NCI-H510A treated with DMSO at 0.1 percent for 48 hours (cell line): ENCODE measurements at regions not wholly inside any gene's neighbourhood (a gene's known extent, or its start where the extent isn't known, plus 50 kb on each side); places are given as distances from the start of the nearest gene placed in this dataset.

ENCODE experiments used
- DNase-seq: peaks from one replicate; lab custom pipeline; 2025; lab: John Stamatoyannopoulos, UW

- DNase-seq: no peak
Measured at GRCh38 chr10:3691482-3691881, 93.5 kb downstream of the KLF6 start.

DNA sequence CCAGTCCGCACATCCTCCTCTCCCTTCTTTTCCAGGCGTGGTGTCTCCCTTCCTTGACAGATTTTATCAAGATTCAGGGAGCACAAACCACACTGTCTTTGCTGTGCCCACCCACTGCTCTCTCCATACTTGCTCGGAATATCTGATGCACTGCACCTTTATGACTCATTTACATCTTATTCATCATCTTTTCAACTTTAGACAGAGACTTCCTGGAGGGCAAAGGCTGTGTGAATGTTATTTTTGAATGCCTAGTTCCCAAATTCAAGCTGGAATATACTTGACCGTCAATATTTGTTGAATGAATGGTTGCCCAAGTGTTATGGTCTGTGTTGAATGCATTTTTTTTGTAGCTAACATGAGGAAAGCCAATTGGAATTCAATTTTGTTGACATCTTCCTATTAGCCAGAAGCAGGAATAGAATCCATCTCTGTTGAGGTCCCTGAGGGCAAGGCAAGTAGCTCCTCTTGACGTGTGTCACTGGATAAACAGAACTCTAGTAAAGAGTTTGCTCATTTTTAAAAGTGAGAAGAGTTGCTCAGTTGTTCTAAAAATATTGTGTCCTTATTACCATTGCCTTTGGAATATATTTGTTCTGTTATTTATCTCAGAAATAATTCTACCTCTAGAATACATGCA lies 95.0 kb downstream of the KLF6 start:
- DNase-seq: no peak

DNA sequence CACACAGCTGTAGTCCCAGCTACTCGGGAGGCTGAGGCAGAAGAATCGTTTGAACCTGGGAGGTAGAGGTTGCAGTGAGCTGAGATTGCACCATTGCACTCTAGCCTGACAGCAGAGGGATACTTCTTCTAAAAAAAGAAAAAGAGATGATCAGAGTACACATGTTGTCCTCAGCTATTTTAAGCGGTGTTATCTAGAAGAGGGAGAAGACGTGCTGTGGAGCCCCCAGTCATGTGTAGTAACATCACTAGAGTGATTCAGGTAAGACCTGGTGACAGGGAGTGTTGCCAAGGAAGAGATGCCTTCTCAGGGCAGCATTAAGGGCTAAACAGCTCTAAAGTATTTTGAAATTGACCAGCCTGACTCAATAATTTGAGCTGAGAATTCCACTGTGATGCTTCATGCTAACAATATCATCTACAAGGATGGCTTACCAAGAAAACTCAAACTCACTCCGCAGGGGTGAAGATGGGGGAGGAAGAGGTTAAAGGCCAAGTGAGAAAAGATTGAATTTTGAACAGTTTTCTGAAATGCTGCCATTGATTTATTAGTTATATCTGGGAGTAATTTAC lies 97.4 kb downstream of the KLF6 start:
- DNase-seq: no peak

GRCh38 chr10:3685384-3685783 lies 99.6 kb downstream of the KLF6 start:
- no peak for DNase-seq

DNA sequence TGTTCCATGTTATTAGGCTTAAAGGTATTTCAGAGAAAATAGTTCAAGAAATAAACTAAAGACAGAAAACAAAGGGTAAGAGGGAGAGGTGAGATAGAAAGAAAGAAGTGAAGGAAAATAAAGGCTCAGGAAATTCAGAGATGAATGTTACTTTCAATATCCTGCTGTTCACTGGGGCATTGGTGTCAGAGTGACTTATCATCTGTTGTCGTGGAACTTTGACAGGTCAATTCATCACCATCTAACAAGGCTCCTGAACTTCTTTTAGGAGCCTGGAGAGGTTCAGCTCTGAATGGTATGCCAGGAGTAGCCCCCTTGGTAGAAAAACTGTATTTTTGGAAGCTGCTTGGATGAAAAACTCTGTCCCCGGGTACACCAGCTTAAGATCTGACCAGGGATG lies 100.1 kb downstream of the KLF6 start:
- no peak for DNase-seq

DNA sequence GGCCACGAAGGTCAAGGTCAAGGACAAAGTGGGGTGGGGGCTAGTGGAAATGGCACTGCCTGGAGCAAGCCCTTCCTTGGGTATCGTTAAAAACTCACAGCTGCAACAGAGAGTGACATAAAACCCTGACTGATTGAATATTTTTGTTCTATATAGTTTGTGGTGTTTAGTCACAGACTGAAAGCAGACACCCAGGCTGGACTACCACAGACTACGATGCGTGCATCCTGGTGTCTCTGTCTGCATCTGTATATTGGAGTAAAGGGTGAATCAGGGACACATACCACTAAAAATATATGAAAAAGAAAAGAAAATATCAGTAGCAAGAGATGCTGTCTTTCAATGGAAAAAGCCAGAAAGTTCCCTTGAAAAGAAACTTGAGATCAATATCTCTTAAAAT lies 101.4 kb downstream of the KLF6 start:
- DNase-seq: no peak

GRCh38 chr10:3682745-3683144 lies 102.3 kb downstream of the KLF6 start:
- no peak for DNase-seq

GRCh38 chr10:3681642-3682554 lies 103.1 kb downstream of the KLF6 start:
- no peak for DNase-seq

- no peak for DNase-seq
Measured at GRCh38 chr10:3679950-3680629, 104.9 kb downstream of the KLF6 start.

- DNase-seq: no peak
Measured at GRCh38 chr10:3678629-3679227, 106.3 kb downstream of the KLF6 start.

DNA sequence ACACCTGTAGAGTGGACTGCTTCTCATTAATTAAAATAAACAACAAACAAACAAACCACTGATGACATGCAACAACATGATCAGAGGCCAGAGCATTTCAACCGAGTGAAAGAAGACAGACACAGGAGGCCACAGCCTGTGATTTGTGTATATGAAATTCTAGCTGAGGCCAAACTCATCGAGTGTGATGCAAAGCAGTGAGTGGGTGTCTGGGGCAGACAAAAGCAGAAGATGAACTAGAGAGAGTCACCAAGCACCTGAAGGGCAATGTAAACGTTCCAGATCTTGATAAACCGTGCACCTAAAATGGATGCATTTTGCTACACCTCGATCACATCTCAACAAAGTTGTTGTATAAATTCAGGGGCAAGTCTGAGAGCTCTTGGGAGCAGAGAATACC lies 108.4 kb downstream of the KLF6 start:
- no peak for DNase-seq

DNA sequence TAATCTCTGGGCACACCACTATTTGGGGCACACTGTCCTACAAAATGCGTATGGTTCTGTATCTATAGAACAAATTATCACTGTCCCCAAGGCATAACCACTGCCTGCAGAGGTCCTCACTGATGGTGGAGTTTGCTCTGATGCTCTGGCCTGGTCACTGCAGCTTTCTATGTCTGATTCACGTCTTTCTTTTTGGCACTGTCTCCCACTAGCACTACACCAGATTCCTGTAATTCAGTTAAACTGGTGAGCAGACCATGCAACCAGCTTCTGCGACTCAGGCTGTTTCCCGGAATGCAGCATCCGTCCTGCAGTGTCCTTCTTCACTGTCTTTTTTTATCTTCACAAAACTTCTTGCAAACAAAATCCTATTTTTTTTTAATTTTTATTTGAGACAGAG lies 112.8 kb downstream of the KLF6 start:
- DNase-seq: no peak

GRCh38 chr10:3671386-3671955 lies 113.5 kb downstream of the KLF6 start:
- DNase-seq: no peak

DNA sequence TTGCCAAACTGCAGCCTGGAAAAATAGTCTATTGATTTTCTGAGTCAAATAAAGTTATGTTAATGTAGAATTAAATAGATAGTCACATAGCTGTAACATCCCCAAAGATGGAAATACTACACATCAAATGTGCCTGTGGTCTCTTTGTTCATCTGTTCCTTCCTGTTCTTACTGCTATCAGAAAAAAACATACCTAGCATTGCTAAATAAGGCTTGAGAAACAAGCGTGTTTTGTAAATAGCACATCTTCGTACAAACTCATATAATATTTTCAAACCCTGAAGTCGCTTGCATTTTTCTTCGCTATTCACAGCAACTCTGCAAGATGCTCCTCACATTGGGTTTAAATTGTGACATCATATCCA lies 116.1 kb downstream of the KLF6 start:
- no peak for DNase-seq

DNA sequence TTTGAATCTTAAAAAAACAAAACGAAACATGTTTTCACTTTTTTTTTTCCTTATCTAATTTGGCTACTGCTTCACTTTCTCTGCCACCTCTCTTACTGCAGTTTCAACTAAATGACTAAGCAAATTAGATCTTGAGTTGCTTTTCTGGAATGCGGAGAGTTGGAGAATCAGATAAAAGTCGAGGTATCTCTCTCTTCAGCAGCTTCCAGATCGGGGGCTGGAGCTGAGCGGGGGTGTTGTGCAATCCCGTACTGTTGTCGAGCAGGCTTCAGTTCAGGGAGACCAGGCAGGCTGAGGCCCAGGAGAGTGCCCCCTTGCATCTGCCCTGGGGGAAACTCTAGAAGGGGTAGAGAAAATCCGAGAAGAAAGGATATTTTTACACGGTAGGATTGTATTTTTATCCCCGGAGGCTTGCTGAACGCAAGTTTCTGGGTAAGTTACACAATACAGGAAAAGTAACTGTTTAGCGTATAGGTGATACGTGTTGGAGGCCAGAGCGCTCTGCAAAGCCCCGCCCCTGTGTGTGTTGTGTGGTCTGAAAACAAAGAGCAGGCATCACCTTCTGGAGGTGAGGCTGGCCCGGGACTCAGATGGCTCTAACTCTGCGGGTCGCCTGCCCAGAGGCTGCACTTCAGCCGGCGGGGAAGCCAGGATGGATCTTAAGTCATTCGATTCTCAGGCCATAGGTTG lies 116.6 kb downstream of the KLF6 start:
- no peak for DNase-seq

- no peak for DNase-seq
Measured at GRCh38 chr10:3666525-3667302, 118.3 kb downstream of the KLF6 start.

DNA sequence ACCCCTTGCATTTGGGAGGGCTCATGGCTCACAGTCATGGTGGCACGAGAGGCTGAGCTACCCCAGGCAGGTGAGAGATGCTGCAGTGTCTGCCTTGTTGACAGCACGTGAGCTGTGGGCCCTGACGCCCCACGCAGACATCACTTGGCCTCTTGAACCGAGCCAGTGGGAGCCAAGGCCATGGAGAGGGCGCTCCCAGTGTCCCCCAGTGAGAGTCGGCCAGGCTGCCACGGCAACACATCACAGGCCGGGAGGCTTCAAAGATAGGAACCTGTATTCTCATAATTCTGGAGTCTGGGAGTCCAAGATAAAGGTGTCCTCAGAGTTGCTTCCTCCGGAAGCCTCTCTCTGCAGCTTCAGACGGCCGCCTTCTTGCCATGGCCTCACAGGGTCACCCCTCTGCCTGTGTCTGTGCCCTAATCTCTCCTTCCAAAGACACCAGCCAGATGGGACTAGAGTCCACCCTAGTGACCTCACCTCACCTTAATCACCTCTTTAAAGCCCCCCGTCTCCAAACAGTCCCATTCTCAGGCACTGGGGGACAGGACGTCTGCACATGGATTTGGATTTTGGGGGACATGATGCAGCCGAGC lies 119.6 kb downstream of the KLF6 start:
- no peak for DNase-seq

DNA sequence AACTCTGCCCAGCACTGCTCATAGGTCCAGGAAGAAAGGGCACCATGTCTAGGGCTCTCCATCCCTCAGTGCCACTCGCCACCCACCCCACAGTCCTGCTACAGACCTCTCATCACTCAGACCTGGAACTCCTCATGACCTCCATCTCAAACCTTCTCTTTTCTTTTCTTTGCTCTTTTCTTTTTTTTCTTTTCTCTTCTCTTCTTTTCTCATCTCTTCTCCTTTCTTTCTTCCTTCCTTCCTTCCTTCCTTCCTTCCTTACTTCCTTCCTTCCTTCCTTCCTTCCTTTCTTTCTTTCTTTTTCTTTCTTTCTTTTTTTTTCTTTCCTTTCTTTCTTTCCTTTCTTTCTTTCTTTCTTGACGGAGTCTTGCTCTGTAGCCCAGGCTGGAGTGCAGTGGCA lies 122.2 kb downstream of the KLF6 start:
- no peak for DNase-seq

DNA sequence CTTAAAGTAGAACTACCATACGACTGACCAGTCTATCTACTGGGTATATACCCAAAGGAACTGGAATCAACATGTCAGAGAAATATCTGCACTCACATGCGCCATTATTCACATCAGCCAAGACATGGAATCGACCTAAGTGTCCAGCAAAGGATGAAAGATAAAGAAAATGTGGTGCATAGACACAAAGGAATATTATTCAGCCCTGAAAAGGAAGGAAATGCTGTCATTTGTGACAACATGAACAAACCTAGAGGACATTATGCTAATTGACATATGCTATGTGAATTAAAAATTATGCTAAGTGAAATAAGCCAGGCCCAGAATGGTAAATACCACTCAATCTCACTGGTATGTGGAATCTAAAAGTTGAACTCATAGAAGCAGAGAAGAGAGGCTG lies 123.7 kb downstream of the KLF6 start:
- no peak for DNase-seq

DNA sequence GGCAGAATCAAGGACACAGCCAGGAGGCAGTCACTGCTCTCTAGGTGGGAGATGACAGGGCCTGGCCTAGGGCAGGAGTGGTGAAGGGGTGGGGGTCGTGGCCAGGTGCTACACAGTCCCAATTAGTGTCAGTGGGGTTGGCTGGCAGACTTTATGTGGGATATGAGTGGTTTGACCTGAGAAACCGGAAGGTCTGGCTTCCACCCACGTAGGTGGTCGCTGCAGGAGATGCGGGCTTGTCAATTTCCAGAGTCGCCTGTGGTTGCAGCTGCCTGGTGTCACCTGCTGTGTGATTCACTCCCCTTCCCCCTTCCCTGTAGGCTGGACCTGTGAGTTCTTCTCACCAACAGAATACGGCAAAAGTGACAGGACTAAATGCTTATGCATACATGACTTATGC lies 124.3 kb downstream of the KLF6 start:
- no peak for DNase-seq
